GM18520 (cell line): ENCODE measurements at regions not wholly inside any gene's neighbourhood (a gene's known extent, or its start where the extent isn't known, plus 50 kb on each side); places are given as distances from the start of the nearest gene placed in this dataset.

Experiments
- ATAC-seq: cut with Tn5 transposase; IDR thresholded peaks from one replicate; pipeline ENCODE4 v1.9.1; 2021; ENCODE audit not compliant: unreplicated experiment

- peak; percentile 95 for ATAC-seq
These were observed 78.9 kb upstream of the FMR1 start for GRCh38 chrX:147832707-147833348.

- no peak for ATAC-seq
These were observed 73.1 kb upstream of the FMR1 start for GRCh38 chrX:147838465-147839131.

- no peak for ATAC-seq
These were observed 65.0 kb upstream of the FMR1 start for GRCh38 chrX:147846676-147847075.

GRCh38 chrX:147847999-147848398 lies 63.7 kb upstream of the FMR1 start:
- no peak for ATAC-seq

- no peak for ATAC-seq
These were observed 62.9 kb upstream of the FMR1 start for GRCh38 chrX:147848543-147849443.

GRCh38 chrX:147850875-147851274 lies 60.8 kb upstream of the FMR1 start:
- ATAC-seq, result peak; percentile 52

- ATAC-seq, result no peak
These were observed 58.0 kb upstream of the FMR1 start for GRCh38 chrX:147853701-147854100.

- ATAC-seq, result no peak
These were observed 52.1 kb upstream of the FMR1 start for GRCh38 chrX:147859666-147860065.
